Fibroblast of skin of abdomen (primary cell): ENCODE measurements at regions not wholly inside any gene's neighbourhood (a gene's known extent, or its start where the extent isn't known, plus 50 kb on each side); places are given as distances from the start of the nearest gene placed in this dataset.
"Not testable (repeated sequence)": the region's sequence is repeated elsewhere in the genome, so short reads cannot be mapped to it uniquely, and the experiment has no call there.

ENCODE experiments used
- DNase-seq: peaks from one replicate; pipeline ENCODE4 v3.0.0-alpha.2; 2013

DNA sequence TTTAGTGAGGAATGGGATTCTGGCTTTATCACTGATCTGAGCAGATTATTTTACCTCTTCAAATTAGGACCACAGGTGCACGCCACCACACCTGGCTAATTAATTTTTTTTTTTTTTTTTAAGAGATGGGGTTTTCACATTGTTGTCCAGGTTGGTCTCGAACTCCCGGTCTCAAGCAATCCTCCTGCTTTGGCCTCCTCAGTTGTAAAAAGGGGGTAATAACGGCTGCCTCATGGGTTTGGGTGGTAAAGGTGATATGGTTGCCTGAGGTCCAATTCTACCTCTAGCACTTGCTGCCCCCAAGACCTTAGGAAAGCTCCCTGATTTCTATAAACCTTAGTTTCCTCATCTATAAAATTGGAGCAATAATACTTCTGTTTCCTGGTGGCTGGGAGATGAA is 130.7 kb upstream of the HS3ST2 start:
- DNase-seq, result no peak

GRCh38 chr16:22683730-22684573 is 130.0 kb upstream of the HS3ST2 start:
- DNase-seq, result no peak

DNA sequence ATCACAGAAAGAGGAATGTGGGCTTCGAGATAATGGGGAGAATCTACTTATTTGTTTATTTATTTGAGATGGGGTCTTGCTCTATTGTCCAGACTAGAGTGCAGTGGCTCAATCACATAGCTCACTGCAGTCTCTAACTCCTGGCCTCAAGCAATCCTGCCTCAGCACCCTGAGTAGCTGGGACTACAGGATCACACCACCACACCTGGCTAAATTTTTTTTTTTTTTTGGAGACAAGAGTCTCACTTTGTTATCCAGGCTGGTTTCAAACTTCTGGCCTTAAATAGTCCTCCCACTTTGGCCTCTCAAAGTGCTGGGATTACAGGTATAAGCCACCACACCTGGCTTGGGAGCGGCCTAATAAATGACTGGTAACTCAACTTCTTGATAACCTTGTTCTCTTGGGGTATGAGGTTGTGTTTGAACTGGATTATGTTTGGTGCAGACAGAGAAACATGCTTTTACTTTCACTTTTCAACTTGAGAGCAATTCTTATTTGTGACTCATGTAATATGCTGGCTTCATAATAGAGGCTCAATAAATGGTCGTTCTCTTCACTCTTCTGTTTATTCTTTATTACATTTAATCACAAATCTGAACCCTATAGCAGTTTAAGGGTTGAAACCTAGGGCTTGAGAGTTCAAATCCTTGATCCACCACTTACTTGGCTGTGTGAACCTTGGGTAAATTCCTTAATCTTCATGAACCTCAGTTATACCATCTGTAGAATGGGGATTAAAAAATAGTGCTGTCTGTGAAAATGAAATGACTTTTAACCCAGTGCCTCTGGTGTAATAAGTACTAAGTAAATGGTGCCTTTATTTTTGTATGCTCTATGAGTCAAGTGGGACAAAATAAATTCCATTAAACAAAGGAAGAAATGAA is 129.1 kb upstream of the HS3ST2 start:
- no peak for DNase-seq

DNA sequence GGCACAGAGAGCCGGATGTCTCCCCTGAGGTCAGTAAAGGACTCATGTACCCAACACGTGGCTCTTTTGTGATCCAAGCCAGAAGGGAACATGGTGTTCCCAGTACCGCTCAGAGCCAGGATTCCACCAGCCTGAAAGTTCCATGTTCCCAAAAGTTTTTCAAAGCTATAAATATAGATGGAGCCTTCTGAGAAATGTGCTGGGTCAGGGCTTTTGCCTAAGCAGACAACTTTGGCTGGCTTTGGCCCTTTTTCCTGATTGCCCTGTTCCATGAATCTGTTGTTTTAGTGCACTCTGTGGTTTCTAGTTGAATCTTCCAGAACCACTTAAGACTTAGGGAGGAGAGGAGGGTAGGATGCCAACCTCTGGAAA is 128.5 kb upstream of the HS3ST2 start:
- no peak for DNase-seq

- no peak for DNase-seq
Measured at GRCh38 chr16:22687031-22687530, 126.9 kb upstream of the HS3ST2 start.

DNA sequence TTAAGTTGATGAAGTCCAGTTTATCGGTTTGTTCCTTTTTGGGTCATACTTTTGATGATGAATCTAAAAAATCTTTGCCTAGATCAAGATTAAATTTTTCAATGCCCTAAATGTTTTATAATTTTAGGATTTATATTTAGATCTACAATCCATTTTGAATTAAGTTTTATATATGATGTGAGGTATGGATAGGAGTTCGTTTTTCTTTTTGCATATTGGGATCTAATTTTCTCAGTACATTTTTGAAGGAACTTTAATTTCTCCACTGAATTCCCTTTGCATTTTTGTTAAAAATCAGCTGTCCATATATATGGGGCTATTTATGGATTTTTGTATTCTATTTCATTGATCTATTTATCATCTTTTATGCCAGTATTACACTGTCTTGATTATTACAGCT is 125.5 kb upstream of the HS3ST2 start:
- no peak for DNase-seq

DNA sequence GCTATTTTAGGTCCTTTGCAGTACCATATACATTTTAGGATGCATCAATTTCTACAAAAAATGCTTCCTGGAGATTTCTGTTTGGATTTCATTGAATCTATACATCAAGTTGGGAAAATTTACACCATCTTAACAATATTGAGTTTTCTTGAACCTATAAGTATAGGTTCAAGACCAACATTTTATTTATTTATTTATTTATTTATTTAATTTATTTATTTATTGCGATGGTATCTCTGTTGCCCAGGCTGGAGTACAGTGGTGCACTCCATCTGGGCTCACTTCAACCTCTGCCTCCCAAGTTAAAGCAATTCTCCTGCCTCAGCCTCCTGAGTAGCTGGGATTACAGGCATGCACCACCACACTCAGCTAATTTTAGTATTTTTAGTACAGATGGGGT is 125.0 kb upstream of the HS3ST2 start:
- DNase-seq, result no peak

GRCh38 chr16:22691335-22691734 is 122.6 kb upstream of the HS3ST2 start:
- no peak for DNase-seq

GRCh38 chr16:22692034-22692433 is 121.9 kb upstream of the HS3ST2 start:
- DNase-seq, result peak; percentile 31

- DNase-seq, result no peak
Measured at GRCh38 chr16:22692916-22693637, 120.9 kb upstream of the HS3ST2 start.

GRCh38 chr16:22693638-22694340 is 120.2 kb upstream of the HS3ST2 start:
- DNase-seq, result no peak

- DNase-seq, result peak; percentile 88
Measured at GRCh38 chr16:22694887-22695382, 119.0 kb upstream of the HS3ST2 start.

- DNase-seq, result not testable (repeated sequence)
Measured at GRCh38 chr16:22695773-22696172, 118.2 kb upstream of the HS3ST2 start.

DNA sequence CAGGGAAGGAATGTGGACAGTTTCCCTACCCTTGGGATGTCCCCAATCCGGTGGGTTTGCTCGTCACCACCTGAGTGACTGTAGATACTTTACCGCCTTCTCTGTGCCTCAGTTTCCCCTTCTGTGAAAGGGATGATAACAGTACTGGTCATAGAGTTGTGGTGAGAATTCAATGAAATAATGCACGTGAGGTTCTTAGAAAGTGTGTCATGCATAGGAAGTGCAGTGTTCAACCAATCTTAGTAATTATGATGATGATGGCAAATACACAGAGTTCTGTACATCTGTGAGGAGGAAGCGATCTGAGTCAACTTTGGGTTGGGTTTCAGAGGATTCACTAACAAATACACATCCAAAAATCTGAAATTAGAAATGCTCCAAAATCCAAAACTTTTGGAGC is 114.6 kb upstream of the HS3ST2 start:
- no peak for DNase-seq

DNA sequence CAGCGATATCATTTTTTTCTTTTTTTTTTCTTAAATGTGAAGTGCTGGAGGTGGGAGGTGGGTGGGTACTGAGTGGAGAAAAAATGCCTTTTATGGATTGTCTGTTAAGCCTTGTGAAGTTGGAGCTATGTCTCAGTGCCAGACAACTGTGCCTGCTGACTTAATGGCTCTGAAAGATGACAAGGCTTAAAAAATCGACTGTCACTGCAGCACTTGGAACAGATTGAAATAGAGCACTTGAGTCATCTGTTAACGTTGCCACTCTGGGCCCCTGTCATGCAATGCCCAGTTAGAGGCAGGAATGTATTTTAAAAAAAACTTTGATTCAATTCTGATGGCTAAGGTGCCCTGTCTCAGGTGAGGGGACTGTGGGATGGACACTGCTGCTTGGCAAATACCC is 108.2 kb upstream of the HS3ST2 start:
- DNase-seq, result no peak

- DNase-seq, result no peak
Measured at GRCh38 chr16:22710326-22710725, 103.6 kb upstream of the HS3ST2 start.

- no peak for DNase-seq
Measured at GRCh38 chr16:22711847-22712246, 102.1 kb upstream of the HS3ST2 start.

DNA sequence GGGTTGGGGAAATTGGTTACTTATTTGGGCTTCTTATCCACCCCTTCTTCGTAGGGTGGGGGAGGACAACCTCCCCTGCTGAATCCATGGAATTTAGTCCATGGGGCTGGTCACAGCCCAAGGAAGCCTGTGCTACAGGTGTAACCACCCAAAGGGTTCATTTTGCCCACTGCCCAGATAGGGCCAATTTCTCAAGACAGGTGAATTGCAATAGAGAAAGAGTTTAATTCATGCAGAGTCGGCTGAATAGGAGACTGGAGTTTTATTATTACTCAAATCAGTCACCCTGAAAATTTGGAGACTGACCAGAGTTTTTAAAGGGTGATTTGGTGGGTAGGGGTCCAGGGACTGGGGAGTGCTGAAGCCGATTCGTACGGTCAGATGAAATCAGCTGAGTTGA is 101.5 kb upstream of the HS3ST2 start:
- no peak for DNase-seq

DNA sequence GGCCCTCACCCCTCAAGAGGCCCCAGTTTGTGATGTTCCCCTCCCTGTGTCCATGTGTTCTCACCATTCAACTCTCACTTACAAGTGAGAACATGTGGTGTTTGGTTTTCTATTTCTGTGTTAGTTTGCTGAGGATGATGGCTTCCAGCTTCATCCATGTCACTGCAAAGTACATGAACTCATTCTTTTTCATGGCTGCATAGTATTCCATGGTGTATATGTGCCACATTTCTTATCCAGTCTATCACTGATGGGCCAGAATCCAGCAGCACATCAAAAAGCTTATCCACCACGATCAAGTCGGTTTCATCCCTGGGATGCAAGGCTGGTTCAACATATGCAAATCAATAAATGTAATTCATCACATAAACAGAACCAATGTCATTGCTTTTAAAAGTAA is 95.4 kb upstream of the HS3ST2 start:
- DNase-seq, result not testable (repeated sequence)

DNA sequence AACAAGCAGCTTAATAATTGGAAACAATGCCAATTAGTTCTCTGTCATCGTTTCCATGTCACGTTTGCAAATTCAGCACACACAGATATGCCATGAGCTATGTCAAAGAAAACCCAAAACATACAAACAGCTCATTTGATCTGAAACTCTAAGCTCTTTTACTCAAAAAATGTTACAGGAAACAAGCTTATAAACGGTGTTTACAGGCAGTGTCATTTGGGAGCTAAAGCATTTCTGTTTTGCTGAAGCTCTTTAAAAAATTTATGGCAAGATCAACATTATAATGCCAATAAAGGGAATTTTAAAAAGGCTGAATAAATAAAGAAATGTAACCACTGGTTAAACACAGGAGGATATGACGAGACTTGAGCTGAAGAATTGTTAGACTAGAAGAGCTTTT is 94.0 kb upstream of the HS3ST2 start:
- no peak for DNase-seq

DNA sequence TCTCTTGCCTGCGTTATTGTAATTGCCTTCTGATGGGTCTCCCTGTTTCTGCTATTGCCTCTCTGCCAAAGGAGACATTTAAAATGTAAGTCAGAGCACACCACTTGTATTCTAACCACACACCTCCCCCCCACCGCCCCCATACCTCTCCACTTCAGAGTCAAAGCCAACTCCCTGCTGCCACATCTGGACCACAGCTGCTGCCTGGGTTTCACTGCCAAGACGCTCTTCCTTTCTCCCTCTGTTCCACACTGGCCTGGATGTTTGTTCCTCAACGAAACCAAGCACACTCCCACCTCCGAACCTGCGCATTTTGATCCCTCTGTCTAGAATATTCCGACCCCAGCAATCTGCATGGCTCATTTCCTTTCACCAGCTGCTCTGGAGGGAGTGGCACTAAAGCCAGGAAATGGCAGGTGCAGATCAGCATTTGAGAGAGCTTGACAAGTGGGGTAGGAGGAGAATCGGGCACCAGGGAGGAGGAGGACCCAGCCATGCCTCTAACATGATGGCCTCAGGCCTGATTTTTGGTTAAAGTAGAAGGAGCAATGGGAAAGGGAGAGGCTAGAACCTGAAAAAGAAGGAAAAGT is 92.4 kb upstream of the HS3ST2 start:
- DNase-seq, result peak; percentile 19
